GM12878 (cell line): ENCODE measurements at regions not wholly inside any gene's neighbourhood (a gene's known extent, or its start where the extent isn't known, plus 50 kb on each side); places are given as distances from the start of the nearest gene placed in this dataset.

ENCODE experiments used
- ATAC-seq: fragments of 200-7000 bp; cut with Tn5 transposase; 3 replicates; pipeline ENCODE4 v1.9.1; 2020; ENCODE audit warnings: mild to moderate bottlenecking, moderate library complexity
- BruUV-seq: library from RNA; stranded (reverse); fragments of 400-500 nt; replicated peaks from 2 replicates; lab custom pipeline; 2021; lab: Mats Ljungman, UMichigan
- CTCF ChIA-PET: fragments of 300-600 bp; sonication (Branson Sonifier 250); formaldehyde crosslinking; extraction: SDS; loops from one replicate; lab custom pipeline; 2021; ENCODE audit warnings: inconsistent platforms; lab: Yijun Ruan, JAX
- POLR2A ChIA-PET: fragments of 350-600 bp; formaldehyde crosslinking; extraction: SDS; loops from one replicate; lab custom pipeline; 2021; ENCODE audit warnings: inconsistent platforms; lab: Charles Lee
- RAD21 ChIA-PET: fragments of 300-600 bp; sonication (Branson Sonifier 250); formaldehyde crosslinking; loops from one replicate; lab custom pipeline; 2023; ENCODE audit warnings: antibody characterized with exemption; ENCODE audit not compliant: unreplicated experiment; lab: Charles Lee
- SMC1A ChIA-PET: fragments of 300-600 bp; sonication (Branson Sonifier 250); formaldehyde crosslinking; loops from one replicate; lab custom pipeline; 2023; ENCODE audit not compliant: unreplicated experiment, uncharacterized antibody; lab: Charles Lee
- DNase-seq: peaks from one replicate; pipeline ENCODE4 v3.0.0-alpha.2; 2011; ENCODE audit warnings: low read depth, low spot score
- FAIRE-seq: peaks from 3 replicates; lab custom pipeline; 2011; peaks lifted over from hg19 to GRCh38; lab: Jason Lieb, UNC
- H2AFZ ChIP-seq: 2 replicates; pipeline ENCODE4 v1.6.0; 2011; ENCODE audit warnings: low read depth, low read length, control low read depth; ENCODE audit not compliant: control insufficient read depth
- H3K27ac ChIP-seq: 2 replicates; pipeline ENCODE4 v1.5.1; 2011; ENCODE audit warnings: control low read depth; ENCODE audit not compliant: control insufficient read depth, insufficient read depth
- H3K27me3 ChIP-seq, 2 experiments: replicated peaks in 1 of 2; 2 replicates each; pipeline versions ENCODE4 v1.6.0 to v1.6.1; 2011; ENCODE audit warnings: low read length in 1 of 2; ENCODE audit not compliant: control insufficient read depth in 2 of 2, insufficient read depth in 2 of 2
- H3K36me3 ChIP-seq, 2 experiments: 2 replicates each; pipeline ENCODE4 v1.5.1; 2011; ENCODE audit warnings: low read length in 1 of 2; ENCODE audit not compliant: control insufficient read depth in 2 of 2, insufficient read depth in 2 of 2
- H3K4me1 ChIP-seq: 2 replicates; pipeline ENCODE4 v1.6.1; 2011; ENCODE audit warnings: mild to moderate bottlenecking, low read length, moderate library complexity, mixed read lengths; ENCODE audit not compliant: control insufficient read depth, insufficient read depth
- H3K4me2 ChIP-seq: 2 replicates; pipeline ENCODE4 v1.6.0; 2011; ENCODE audit warnings: control low read depth; ENCODE audit not compliant: control insufficient read depth, insufficient read depth
- H3K4me3 ChIP-seq: fragments of 200-600 bp; sonication (generic); 2 replicates; pipeline ENCODE4 v1.5.1; 2016
- H3K79me2 ChIP-seq: 2 replicates; pipeline ENCODE4 v1.6.0; 2011; ENCODE audit warnings: low read length; ENCODE audit not compliant: control insufficient read depth, insufficient read depth
- H3K9ac ChIP-seq: 2 replicates; pipeline ENCODE4 v1.8.0; 2011; ENCODE audit warnings: low read length, control low read depth, mixed read lengths; ENCODE audit not compliant: control insufficient read depth, insufficient read depth
- H3K9me3 ChIP-seq: replicated peaks from 3 replicates; pipeline ENCODE4 v1.5.1; 2011; ENCODE audit warnings: mild to moderate bottlenecking, low read length; ENCODE audit not compliant: control insufficient read depth, insufficient read depth
- H4K20me1 ChIP-seq: 2 replicates; pipeline ENCODE4 v1.6.0; 2011; ENCODE audit not compliant: control insufficient read depth, insufficient read depth
- EGR1 ChIP-seq, 2 experiments: IDR thresholded peaks; 1 replicate in 1 of 2; 2 replicates in 1 of 2; pipeline ENCODE4 v1.6.1; 2011 to 2012; ENCODE audit warnings: low read depth in 2 of 2, low read length in 2 of 2, borderline replicate concordance in 1 of 2, mild to moderate bottlenecking in 1 of 2, moderate library complexity in 1 of 2
- IRF4 ChIP-seq: IDR thresholded peaks from 2 replicates; pipeline ENCODE4 v1.6.1; 2011; ENCODE audit warnings: low read depth, low read length
- SUZ12 ChIP-seq: fragments of 200-600 bp; sonication (generic); IDR thresholded peaks from one replicate; pipeline ENCODE4 v1.6.1; 2018; ENCODE audit warnings: antibody characterized with exemption, mild to moderate bottlenecking; ENCODE audit not compliant: unreplicated experiment
- WGBS: methylation state at CpG from one replicate; pipeline ENCODE4 v1.1.6; 2016; ENCODE audit warnings: low lambda C conversion rate; ENCODE audit not compliant: insufficient replicate concordance, insufficient coverage; ENCODE audit errors: missing lambda C conversion rate; 5-methylcytosine and 5-hydroxymethylcytosine counted together
- in situ Hi-C: fragments of 300-500 bp; cut with MboI; formaldehyde crosslinking; loops from 9 replicates; pipeline ENCODE4 v1.14.3; 2018; ENCODE audit warnings: mixed read lengths
- intact Hi-C: fragments of 100-400 bp; cut with micrococcal nuclease; formaldehyde crosslinking; loops from one replicate; pipeline ENCODE4 v1.14.2; 2022; ENCODE audit not compliant: unreplicated experiment
- TF ChIP-seq, protein P1 (sequence below): fragments of 450-650 bp; IDR thresholded peaks from 2 replicates; pipeline ENCODE4 v1.6.1; 2017; ENCODE audit warnings: antibody characterized with exemption, mild to moderate bottlenecking, moderate library complexity

DNA sequence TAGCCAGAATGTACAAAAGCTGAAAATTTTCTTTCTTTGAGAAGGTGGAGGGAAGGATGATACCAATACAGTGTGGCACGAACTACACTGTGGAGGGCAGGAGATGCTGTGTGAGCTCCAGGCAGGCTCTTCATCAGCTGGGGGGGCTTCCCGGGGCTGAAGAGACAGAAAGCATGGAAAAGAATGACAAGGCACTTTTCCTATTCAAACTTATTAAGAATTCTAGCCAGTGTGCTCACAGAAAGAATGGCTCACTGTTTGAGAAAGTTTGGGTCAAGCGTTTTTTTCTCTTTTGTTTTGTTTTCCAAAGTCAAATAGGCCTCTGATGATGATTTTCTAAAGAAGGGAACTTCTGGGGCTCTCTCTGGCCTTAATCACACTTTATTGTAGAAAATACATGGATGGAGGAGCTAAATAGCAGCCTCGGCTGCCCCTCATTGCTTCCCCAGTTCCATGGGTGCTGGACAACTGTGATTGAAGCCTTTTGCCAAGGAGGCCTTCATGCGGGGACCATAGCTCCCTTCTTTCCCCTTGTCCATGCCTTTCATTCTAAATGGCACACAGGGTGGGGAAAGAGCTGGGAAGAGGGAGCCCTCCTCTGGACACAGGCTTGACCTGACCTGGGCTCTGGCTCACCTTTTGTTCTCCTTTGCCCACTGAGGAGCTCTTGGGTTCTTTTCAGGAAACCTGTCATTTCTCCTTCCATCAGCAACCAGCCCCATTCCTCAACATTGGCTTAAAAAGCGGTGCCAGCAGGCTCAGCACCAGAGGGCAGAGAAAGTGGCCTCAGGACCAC, 130.6 kb downstream of the TDRD15 start:
- FAIRE-seq (no peak), ATAC-seq (no peak)
- no peaks in the 10 kb centered on the region for H3K36me3 ChIP-seq
- H3K4me2 ChIP-seq: no peak overlapping the region
- ChIA-PET RAD21 (no interaction called here), SMC1A (interaction anchor here (1.2 kb wide), 1 partner anchor 14 kb away, joined by 3 read pairs; no protein-coding TSS in a partner anchor), CTCF (interaction anchor here (1.0 kb wide), 1 partner anchor 292 kb away, joined by 3 read pairs; no protein-coding TSS in a partner anchor), POLR2A (no interaction called here)
- H3K27ac ChIP-seq: no peak overlapping the region
- no peaks in the 10 kb centered on the region for H3K79me2 ChIP-seq
- intact Hi-C loops: no loop called here
- in situ Hi-C loops: no loop called here
- no peaks in the 10 kb centered on the region for H4K20me1 ChIP-seq
- no peak overlapping the region for H2AFZ ChIP-seq
- H3K27me3 ChIP-seq: no peaks in the 10 kb centered on the region
- no peak overlapping the region for H3K4me3 ChIP-seq
- no peak overlapping the region for H3K9ac ChIP-seq
- TF ChIP-seq, protein P1, sequence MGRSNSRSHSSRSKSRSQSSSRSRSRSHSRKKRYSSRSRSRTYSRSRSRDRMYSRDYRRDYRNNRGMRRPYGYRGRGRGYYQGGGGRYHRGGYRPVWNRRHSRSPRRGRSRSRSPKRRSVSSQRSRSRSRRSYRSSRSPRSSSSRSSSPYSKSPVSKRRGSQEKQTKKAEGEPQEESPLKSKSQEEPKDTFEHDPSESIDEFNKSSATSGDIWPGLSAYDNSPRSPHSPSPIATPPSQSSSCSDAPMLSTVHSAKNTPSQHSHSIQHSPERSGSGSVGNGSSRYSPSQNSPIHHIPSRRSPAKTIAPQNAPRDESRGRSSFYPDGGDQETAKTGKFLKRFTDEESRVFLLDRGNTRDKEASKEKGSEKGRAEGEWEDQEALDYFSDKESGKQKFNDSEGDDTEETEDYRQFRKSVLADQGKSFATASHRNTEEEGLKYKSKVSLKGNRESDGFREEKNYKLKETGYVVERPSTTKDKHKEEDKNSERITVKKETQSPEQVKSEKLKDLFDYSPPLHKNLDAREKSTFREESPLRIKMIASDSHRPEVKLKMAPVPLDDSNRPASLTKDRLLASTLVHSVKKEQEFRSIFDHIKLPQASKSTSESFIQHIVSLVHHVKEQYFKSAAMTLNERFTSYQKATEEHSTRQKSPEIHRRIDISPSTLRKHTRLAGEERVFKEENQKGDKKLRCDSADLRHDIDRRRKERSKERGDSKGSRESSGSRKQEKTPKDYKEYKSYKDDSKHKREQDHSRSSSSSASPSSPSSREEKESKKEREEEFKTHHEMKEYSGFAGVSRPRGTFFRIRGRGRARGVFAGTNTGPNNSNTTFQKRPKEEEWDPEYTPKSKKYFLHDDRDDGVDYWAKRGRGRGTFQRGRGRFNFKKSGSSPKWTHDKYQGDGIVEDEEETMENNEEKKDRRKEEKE: no peak
- TF ChIP-seq SUZ12 (no peak), IRF4 (no peak), EGR1 (IDR thresholded peaks at IDR 0.05; ENCODE audit: borderline replicate concordance in 1 of 2, low read depth in 2 of 2, low read length in 2 of 2) (no peak)
- TF ChIP-seq, all 136 proteins: peak for 0
- BruUV-seq: no TSS peak
- no peaks in the 10 kb centered on the region for H3K9me3 ChIP-seq
- DNase-seq: no peak
- H3K4me1 ChIP-seq: no peaks in the 10 kb centered on the region
- 8% methylated on average over 6 of the region's 6 CpGs for WGBS
